H9 (cell line): ENCODE measurements at regions not wholly inside any gene's neighbourhood (a gene's known extent, or its start where the extent isn't known, plus 50 kb on each side); places are given as distances from the start of the nearest gene placed in this dataset.

ENCODE experiments used
- DNase-seq: peaks from one replicate; pipeline ENCODE4 v3.0.0-alpha.2; 2017
- H2AFZ ChIP-seq: one replicate; pipeline ENCODE4 v1.6.1; 2013; ENCODE audit warnings: mild to moderate bottlenecking, low read length, control low read depth, moderate library complexity
- H2AK5ac ChIP-seq: 2 replicates; pipeline ENCODE4 v1.6.1; 2013; ENCODE audit warnings: low read length, control low read depth, mixed read lengths; ENCODE audit not compliant: insufficient read length
- H2BK120ac ChIP-seq: one replicate; pipeline ENCODE4 v1.6.1; 2013; ENCODE audit warnings: low read depth, mild to moderate bottlenecking, low read length, control low read depth, inconsistent platforms; ENCODE audit not compliant: poor library complexity, severe bottlenecking
- H2BK12ac ChIP-seq: 2 replicates; pipeline ENCODE4 v1.6.1; 2013; ENCODE audit warnings: low read length, control low read depth, mixed read lengths, low read depth; ENCODE audit not compliant: insufficient read length
- H2BK15ac ChIP-seq: 2 replicates; pipeline ENCODE4 v1.6.1; 2013; ENCODE audit warnings: low read depth, low read length, control low read depth
- H2BK20ac ChIP-seq: one replicate; pipeline ENCODE4 v1.6.1; 2013; ENCODE audit warnings: low read depth, mild to moderate bottlenecking, low read length, control low read depth, inconsistent platforms; ENCODE audit not compliant: poor library complexity, severe bottlenecking
- H2BK5ac ChIP-seq: 2 replicates; pipeline ENCODE4 v1.6.1; 2013; ENCODE audit warnings: low read length, control low read depth, mixed read lengths; ENCODE audit not compliant: insufficient read length
- H3K14ac ChIP-seq: 2 replicates; pipeline ENCODE4 v1.6.1; 2013; ENCODE audit warnings: low read length, control low read depth; ENCODE audit not compliant: insufficient read depth
- H3K18ac ChIP-seq: 2 replicates; pipeline ENCODE4 v1.6.1; 2013; ENCODE audit warnings: low read depth, mild to moderate bottlenecking, mixed read lengths, low read length, control low read depth; ENCODE audit not compliant: insufficient read length
- H3K23ac ChIP-seq: 2 replicates; pipeline ENCODE4 v1.6.1; 2013; ENCODE audit warnings: low read length, control low read depth, mixed read lengths, low read depth; ENCODE audit not compliant: insufficient read length
- H3K23me2 ChIP-seq: 2 replicates; pipeline ENCODE4 v1.6.1; 2013; ENCODE audit warnings: low read depth, mild to moderate bottlenecking, mixed read lengths, low read length, control low read depth; ENCODE audit not compliant: insufficient read length, poor library complexity, severe bottlenecking
- H3K27ac ChIP-seq: 2 replicates; pipeline ENCODE4 v1.5.1; 2013; ENCODE audit warnings: low read length, control low read depth, mixed read lengths, low read depth; ENCODE audit not compliant: insufficient read length
- H3K27me3 ChIP-seq: 2 replicates; pipeline ENCODE4 v1.6.1; 2013; ENCODE audit warnings: low read length, control low read depth, inconsistent platforms; ENCODE audit not compliant: insufficient read depth
- H3K4ac ChIP-seq: 2 replicates; pipeline ENCODE4 v1.6.1; 2013; ENCODE audit warnings: low read depth, mild to moderate bottlenecking, control low read depth, inconsistent platforms, low read length, moderate library complexity
- H3K4me1 ChIP-seq: 2 replicates; pipeline ENCODE4 v1.6.1; 2013; ENCODE audit warnings: low read length, control low read depth, inconsistent platforms; ENCODE audit not compliant: insufficient read depth
- H3K4me2 ChIP-seq: 2 replicates; pipeline ENCODE4 v1.6.1; 2013; ENCODE audit warnings: low read length, control low read depth, mixed read lengths; ENCODE audit not compliant: insufficient read length, insufficient read depth
- H3K56ac ChIP-seq: 2 replicates; pipeline ENCODE4 v1.6.1; 2013; ENCODE audit warnings: low read depth, mild to moderate bottlenecking, mixed read lengths, low read length, control low read depth; ENCODE audit not compliant: insufficient read length
- H3K79me1 ChIP-seq: 2 replicates; pipeline ENCODE4 v1.6.1; 2013; ENCODE audit warnings: low read depth, mild to moderate bottlenecking, moderate library complexity, low read length, control low read depth, inconsistent platforms; ENCODE audit not compliant: insufficient read depth, poor library complexity, severe bottlenecking
- H3K79me2 ChIP-seq: 2 replicates; pipeline ENCODE4 v1.6.1; 2013; ENCODE audit warnings: low read length, control low read depth, inconsistent platforms; ENCODE audit not compliant: insufficient read depth
- H3K9ac ChIP-seq: 2 replicates; pipeline ENCODE4 v1.6.1; 2013; ENCODE audit warnings: low read length, control low read depth, mixed read lengths; ENCODE audit not compliant: insufficient read length; ENCODE audit errors: extremely low read depth
- H3K9me3 ChIP-seq: one replicate; pipeline ENCODE4 v1.6.1; 2013; ENCODE audit warnings: low read depth, low read length, inconsistent platforms; ENCODE audit not compliant: control insufficient read depth
- H3T11ph ChIP-seq: one replicate; pipeline ENCODE4 v1.6.1; 2013; ENCODE audit warnings: mild to moderate bottlenecking, low read length, control low read depth, inconsistent platforms
- H4K20me1 ChIP-seq: one replicate; pipeline ENCODE4 v1.6.1; 2013; ENCODE audit not compliant: control insufficient read depth, insufficient read length, insufficient read depth
- H4K5ac ChIP-seq: 2 replicates; pipeline ENCODE4 v1.6.1; 2013; ENCODE audit warnings: low read depth, mild to moderate bottlenecking, mixed read lengths, low read length, control low read depth; ENCODE audit not compliant: insufficient read length
- H4K8ac ChIP-seq: replicated peaks from 2 replicates; pipeline ENCODE4 v1.6.1; 2013; ENCODE audit warnings: low read length, control low read depth, mixed read lengths, low read depth; ENCODE audit not compliant: insufficient read length
- H4K91ac ChIP-seq: 2 replicates; pipeline ENCODE4 v1.6.1; 2013; ENCODE audit warnings: low read depth, mild to moderate bottlenecking, moderate library complexity, mixed read lengths, low read length, control low read depth; ENCODE audit not compliant: insufficient read length
- H3K27ac Mint-ChIP-seq, 3 experiments: 2 replicates in 2 of 3; 3 replicates in 1 of 3; pipeline ENCODE4 v1.8.0; 2020 to 2021; ENCODE audit warnings: mixed read lengths in 3 of 3, mild to moderate bottlenecking in 1 of 3, moderate library complexity in 1 of 3
- H3K27me3 Mint-ChIP-seq: 2 replicates; pipeline ENCODE4 v1.8.0; 2021; ENCODE audit warnings: low read depth, mild to moderate bottlenecking, moderate library complexity, mixed read lengths
- H3K36me3 Mint-ChIP-seq, 3 experiments: 2 replicates in 2 of 3; 3 replicates in 1 of 3; pipeline ENCODE4 v1.8.0; 2020 to 2021; ENCODE audit warnings: low read depth in 3 of 3, mixed read lengths in 3 of 3; ENCODE audit not compliant: insufficient read depth in 1 of 3
- H3K4me1 Mint-ChIP-seq, 2 experiments: 2 replicates each; pipeline ENCODE4 v1.8.0; 2020; ENCODE audit warnings: mixed read lengths in 2 of 2
- H3K4me3 Mint-ChIP-seq, 2 experiments: 2 replicates in 1 of 2; 3 replicates in 1 of 2; pipeline ENCODE4 v1.8.0; 2020 to 2021; ENCODE audit warnings: mild to moderate bottlenecking in 2 of 2, mixed read lengths in 2 of 2, moderate library complexity in 1 of 2
- H3K9me3 Mint-ChIP-seq, 2 experiments: 2 replicates in 1 of 2; 3 replicates in 1 of 2; pipeline ENCODE4 v1.8.0; 2020; ENCODE audit warnings: mild to moderate bottlenecking in 2 of 2, mixed read lengths in 2 of 2, moderate library complexity in 1 of 2
- CTCF ChIP-seq: fragments of 200-600 bp; sonication (generic); conservative IDR thresholded peaks from 3 replicates; pipeline ENCODE4 v1.8.0; 2021; ENCODE audit warnings: antibody characterized with exemption, mild to moderate bottlenecking
- WGBS: extraction: QIAGEN DNeasy Blood & Tissue Kit; methylation state at CpG from one replicate; pipeline ENCODE4 v1.1.7; 2013; ENCODE audit warnings: missing lambda C conversion rate, low lambda C conversion rate, mixed read lengths; ENCODE audit not compliant: insufficient read length; ENCODE audit errors: extremely low coverage; 5-methylcytosine and 5-hydroxymethylcytosine counted together

- Histone ChIP-seq H3K9ac (no peak overlapping the region), H4K5ac (no peak overlapping the region), H3K23me2 (peaks cover 2% of the 10 kb centered on the region), H2AFZ (no peak overlapping the region), H4K91ac (no peak overlapping the region), H3K4me1 (peaks cover 4% of the 10 kb centered on the region; the same call in 1 of the 2 replicates), H3K27me3 (no peaks in the 10 kb centered on the region), H3K79me1 (no peaks in the 10 kb centered on the region), H3K79me2 (no peaks in the 10 kb centered on the region), H3K27ac (no peak overlapping the region), H2BK20ac (no peak overlapping the region), H3K4me2 (no peak overlapping the region), H2BK12ac (no peak overlapping the region), H2BK15ac (no peak overlapping the region), H4K8ac (no peak overlapping the region), H3K23ac (no peak overlapping the region), H3K18ac (no peak overlapping the region), H2AK5ac (no peak overlapping the region), H3K9me3 (no peaks in the 10 kb centered on the region), H3T11ph (no peak overlapping the region), H4K20me1 (no peaks in the 10 kb centered on the region), H3K56ac (no peak overlapping the region), H2BK5ac (no peak overlapping the region), H2BK120ac (no peak overlapping the region), H3K4ac (no peak overlapping the region), H3K14ac (no peak overlapping the region)
- H3K4me3 Mint-ChIP-seq = no peak overlapping the region
- H3K9me3 Mint-ChIP-seq = no peaks in the 10 kb centered on the region; a peak in 1 of 5 replicates
- no peaks in the 10 kb centered on the region for H3K36me3 Mint-ChIP-seq
- H3K27ac Mint-ChIP-seq = no peak overlapping the region
- TF ChIP-seq CTCF = no peak
- H3K27me3 Mint-ChIP-seq = peaks cover 17% of the 10 kb centered on the region
- no peak for DNase-seq
- WGBS = no CpG with 5 or more reads among the region's 9 CpGs
- peaks cover 32 to 47% of the 10 kb centered on the region in 2 experiments for H3K4me1 Mint-ChIP-seq
Observed at GRCh38 chr2:9099341-9099751, 95.9 kb upstream of the MBOAT2 start.
